ENCODE measurements at regions not wholly inside any gene's neighbourhood (a gene's known extent, or its start where the extent isn't known, plus 50 kb on each side); places are given as distances from the start of the nearest gene placed in this dataset.
"Not testable (repeated sequence)": the region's sequence is repeated elsewhere in the genome, so short reads cannot be mapped to it uniquely, and the experiment has no call there.

- no peak for DNase-seq (ENCODE audit: extremely low read depth, low read depth)
These were observed 295.5 kb upstream of the PROX1 start for GRCh38 chr1:213692321-213692720.

GRCh38 chr1:213693864-213694263, 293.9 kb upstream of the PROX1 start:
- no peak for DNase-seq (ENCODE audit: extremely low read depth, low read depth)
- no peak for TF ChIP-seq CTCF (IDR thresholded peaks at IDR 0.05; ENCODE audit: low read depth, low read length)

More at GRCh38 chr1:213692321-213692720, 295.5 kb upstream of the PROX1 start:
- TF ChIP-seq CTCF (IDR thresholded peaks at IDR 0.05; ENCODE audit: low read depth, low read length), result no peak

- no peak for DNase-seq (ENCODE audit: extremely low read depth, low read depth)
- no peak for TF ChIP-seq CTCF (IDR thresholded peaks at IDR 0.05; ENCODE audit: low read depth, low read length)
These were observed 290.5 kb upstream of the PROX1 start for GRCh38 chr1:213697192-213697802.

GRCh38 chr1:213698092-213698702, 289.6 kb upstream of the PROX1 start:
- no peak for TF ChIP-seq CTCF (IDR thresholded peaks at IDR 0.05; ENCODE audit: low read depth, low read length)
- no peak for DNase-seq (ENCODE audit: extremely low read depth, low read depth)

- TF ChIP-seq CTCF (IDR thresholded peaks at IDR 0.05; ENCODE audit: low read depth, low read length), result no peak
- no peak for DNase-seq (ENCODE audit: extremely low read depth, low read depth)
These were observed 285.1 kb upstream of the PROX1 start for GRCh38 chr1:213702703-213703102.

GRCh38 chr1:213704941-213705340, 282.8 kb upstream of the PROX1 start:
- no peak for TF ChIP-seq CTCF (IDR thresholded peaks at IDR 0.05; ENCODE audit: low read depth, low read length)
- DNase-seq (ENCODE audit: extremely low read depth, low read depth), result no peak

- not testable (repeated sequence) for DNase-seq (ENCODE audit: extremely low read depth, low read depth)
These were observed 275.8 kb upstream of the PROX1 start for GRCh38 chr1:213711833-213712490.

Measured in AG09319 (cell line).